ENCODE measurements at regions not wholly inside any gene's neighbourhood (a gene's known extent, or its start where the extent isn't known, plus 50 kb on each side); places are given as distances from the start of the nearest gene placed in this dataset.

DNA sequence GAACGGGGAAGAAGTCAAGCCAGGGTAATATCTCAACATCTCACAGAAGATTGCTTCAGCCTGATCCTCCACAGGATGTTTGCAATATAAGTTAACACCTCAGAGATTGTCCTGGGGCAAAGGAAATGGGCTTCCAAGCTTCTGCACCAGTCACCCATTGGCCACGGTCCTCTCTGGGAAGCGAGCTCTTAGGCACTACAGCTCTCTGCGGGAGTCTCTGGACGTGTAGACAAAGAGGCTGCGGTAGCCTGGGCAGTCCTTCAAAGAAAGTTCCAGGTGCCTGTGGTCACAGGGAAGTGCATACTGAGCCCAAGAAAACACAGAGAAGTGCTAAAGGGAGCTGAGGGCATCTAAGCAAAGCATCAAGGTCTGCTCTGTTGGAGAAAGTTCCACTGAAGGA, 805.7 kb downstream of the DIAPH3 start:
- TF ChIP-seq FOXP2 (optimal IDR thresholded peaks at IDR 0.05; ENCODE audit: borderline replicate concordance, extremely low read depth, extremely low read length, insufficient read depth) (no peak), SIN3A (IDR thresholded peaks at IDR 0.05; ENCODE audit: borderline replicate concordance, insufficient read depth, low read length) (no peak), TAF1 (IDR thresholded peaks at IDR 0.05; ENCODE audit: borderline replicate concordance, insufficient read depth, low read length) (no peak), REST (IDR thresholded peaks at IDR 0.05; ENCODE audit: insufficient read depth in 1 of 2, low read depth in 2 of 2, low read length in 2 of 2) (no peak), POLR2AphosphoS5 (IDR thresholded peaks at IDR 0.05; ENCODE audit: low read depth, low read length) (no peak)

GRCh38 chr13:59360108-59360507, 803.6 kb downstream of the DIAPH3 start:
- no peak for TF ChIP-seq POLR2AphosphoS5 (IDR thresholded peaks at IDR 0.05; ENCODE audit: low read depth, low read length)
- TF ChIP-seq REST (IDR thresholded peaks at IDR 0.05; ENCODE audit: insufficient read depth in 1 of 2, low read depth in 2 of 2, low read length in 2 of 2): no peak
- no peak for TF ChIP-seq FOXP2 (optimal IDR thresholded peaks at IDR 0.05; ENCODE audit: borderline replicate concordance, extremely low read depth, extremely low read length, insufficient read depth)
- TF ChIP-seq TAF1 (IDR thresholded peaks at IDR 0.05; ENCODE audit: borderline replicate concordance, insufficient read depth, low read length): no peak
- no peak for TF ChIP-seq SIN3A (IDR thresholded peaks at IDR 0.05; ENCODE audit: borderline replicate concordance, insufficient read depth, low read length)

DNA sequence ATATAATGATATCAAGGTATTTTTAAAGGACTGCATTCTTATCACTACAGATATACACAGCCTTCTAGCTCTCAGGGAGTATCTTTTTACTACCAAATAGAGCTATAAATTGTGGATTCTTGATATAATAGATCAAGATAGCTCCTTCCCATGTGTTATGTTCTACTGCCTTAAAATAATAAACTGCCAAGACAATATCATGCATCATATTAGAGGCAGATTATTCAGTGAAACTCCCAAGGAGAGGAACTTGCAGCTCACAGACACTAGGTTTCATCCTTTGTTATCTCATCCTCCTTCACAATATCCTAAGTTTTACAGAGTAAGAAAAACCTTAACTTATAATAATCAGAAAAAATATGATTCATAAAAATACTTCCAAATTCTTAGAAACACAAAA, 802.8 kb downstream of the DIAPH3 start:
- no peak for TF ChIP-seq TAF1 (IDR thresholded peaks at IDR 0.05; ENCODE audit: borderline replicate concordance, insufficient read depth, low read length)
- TF ChIP-seq SIN3A (IDR thresholded peaks at IDR 0.05; ENCODE audit: borderline replicate concordance, insufficient read depth, low read length): no peak
- no peak for TF ChIP-seq FOXP2 (optimal IDR thresholded peaks at IDR 0.05; ENCODE audit: borderline replicate concordance, extremely low read depth, extremely low read length, insufficient read depth)
- no peak for TF ChIP-seq POLR2AphosphoS5 (IDR thresholded peaks at IDR 0.05; ENCODE audit: low read depth, low read length)
- no peak for TF ChIP-seq REST (IDR thresholded peaks at IDR 0.05; ENCODE audit: insufficient read depth in 1 of 2, low read depth in 2 of 2, low read length in 2 of 2)

DNA sequence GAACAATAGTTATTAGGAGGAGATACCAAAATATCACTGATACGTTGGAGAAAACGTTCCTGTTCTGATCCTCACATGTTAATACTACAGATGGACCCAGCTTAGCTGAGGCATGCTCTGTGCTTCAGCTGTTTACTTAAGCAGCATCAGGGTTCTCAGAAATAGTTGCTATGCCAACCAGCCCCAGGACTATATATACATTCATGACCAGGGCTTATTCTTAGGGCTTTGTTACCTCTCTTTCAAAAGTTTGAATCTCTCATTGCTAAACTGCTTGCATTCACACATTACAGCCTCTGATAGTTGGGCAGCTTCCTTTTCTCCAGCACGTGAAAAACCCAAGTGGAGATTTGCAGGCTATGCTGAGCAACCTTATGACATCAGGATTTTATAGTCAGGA, 800.4 kb downstream of the DIAPH3 start:
- TF ChIP-seq FOXP2 (optimal IDR thresholded peaks at IDR 0.05; ENCODE audit: borderline replicate concordance, extremely low read depth, extremely low read length, insufficient read depth) (no peak), SIN3A (IDR thresholded peaks at IDR 0.05; ENCODE audit: borderline replicate concordance, insufficient read depth, low read length) (no peak), TAF1 (IDR thresholded peaks at IDR 0.05; ENCODE audit: borderline replicate concordance, insufficient read depth, low read length) (no peak), REST (IDR thresholded peaks at IDR 0.05; ENCODE audit: insufficient read depth in 1 of 2, low read depth in 2 of 2, low read length in 2 of 2) (no peak), POLR2AphosphoS5 (IDR thresholded peaks at IDR 0.05; ENCODE audit: low read depth, low read length) (no peak)

GRCh38 chr13:59363947-59364346, 799.8 kb downstream of the DIAPH3 start:
- TF ChIP-seq REST (IDR thresholded peaks at IDR 0.05; ENCODE audit: insufficient read depth in 1 of 2, low read depth in 2 of 2, low read length in 2 of 2) (no peak), FOXP2 (optimal IDR thresholded peaks at IDR 0.05; ENCODE audit: borderline replicate concordance, extremely low read depth, extremely low read length, insufficient read depth) (no peak), SIN3A (IDR thresholded peaks at IDR 0.05; ENCODE audit: borderline replicate concordance, insufficient read depth, low read length) (no peak), POLR2AphosphoS5 (IDR thresholded peaks at IDR 0.05; ENCODE audit: low read depth, low read length) (no peak), TAF1 (IDR thresholded peaks at IDR 0.05; ENCODE audit: borderline replicate concordance, insufficient read depth, low read length) (no peak)
